Heart left ventricle (tissue), 13 donors: ENCODE measurements at regions not wholly inside any gene's neighbourhood (a gene's known extent, or its start where the extent isn't known, plus 50 kb on each side); places are given as distances from the start of the nearest gene placed in this dataset.
"Not testable (repeated sequence)": the region's sequence is repeated elsewhere in the genome, so short reads cannot be mapped to it uniquely, and the experiment has no call there.

ENCODE experiments used
- POLR2A ChIP-seq, 2 donors: fragments of 450-650 bp; IDR thresholded peaks; one replicate each; pipeline ENCODE4 v1.6.1; 2017; ENCODE audit warnings: antibody characterized with exemption in 2 of 2, mild to moderate bottlenecking in 2 of 2, moderate library complexity in 2 of 2
- TF ChIP-seq, protein P1 (sequence below), 12 donors: fragments of 200-600 bp; sonication (generic) in 4 of 12; IDR thresholded peaks; one replicate each; pipeline versions ENCODE4 v1.5.0 to v1.8.0; 2018 to 2022; ENCODE audit warnings: antibody characterized with exemption in 12 of 12, mild to moderate bottlenecking in 5 of 12
- donor health status: ischemic (EF 13 %, LVEDD 7.1; RV severe dilation, severe dysfunction).
- donor health status: DM: no; HTN: yes; CAD: no.
- donor health status: DM: no; HTN: no; CAD: no.
- donor health status: ischemic (EF 25% LVEDD 6.9; RV normal size, moderate dysfunction).
- donor health status: ischemic (EF 25% LVEDD 5.7; RV mildly dilated, moderate dysfunction).
- donor health status: ischemic (EF 35%, LVEDD 5.7; RV mildly dilated, moderate dysfunction).
- donor health status: nonischemic (EF 11% LVEDD 7.7; RV severe dilation, severe dysfunction).
- donor health status: DM: yes; HTN: yes; CAD: no.
- donor health status: PGD.
- donor health status: ischemic (EF 29% LVEDD 5.4; RV normal size, mild dysfunction).
- donor health status: nonischemic (EF 23%, LVEDD 6.1; RV moderate dilation, normal function).

GRCh38 chr2:139538332-139539020 lies 758.3 kb upstream of the NXPH2 start:
- TF ChIP-seq, protein P1, sequence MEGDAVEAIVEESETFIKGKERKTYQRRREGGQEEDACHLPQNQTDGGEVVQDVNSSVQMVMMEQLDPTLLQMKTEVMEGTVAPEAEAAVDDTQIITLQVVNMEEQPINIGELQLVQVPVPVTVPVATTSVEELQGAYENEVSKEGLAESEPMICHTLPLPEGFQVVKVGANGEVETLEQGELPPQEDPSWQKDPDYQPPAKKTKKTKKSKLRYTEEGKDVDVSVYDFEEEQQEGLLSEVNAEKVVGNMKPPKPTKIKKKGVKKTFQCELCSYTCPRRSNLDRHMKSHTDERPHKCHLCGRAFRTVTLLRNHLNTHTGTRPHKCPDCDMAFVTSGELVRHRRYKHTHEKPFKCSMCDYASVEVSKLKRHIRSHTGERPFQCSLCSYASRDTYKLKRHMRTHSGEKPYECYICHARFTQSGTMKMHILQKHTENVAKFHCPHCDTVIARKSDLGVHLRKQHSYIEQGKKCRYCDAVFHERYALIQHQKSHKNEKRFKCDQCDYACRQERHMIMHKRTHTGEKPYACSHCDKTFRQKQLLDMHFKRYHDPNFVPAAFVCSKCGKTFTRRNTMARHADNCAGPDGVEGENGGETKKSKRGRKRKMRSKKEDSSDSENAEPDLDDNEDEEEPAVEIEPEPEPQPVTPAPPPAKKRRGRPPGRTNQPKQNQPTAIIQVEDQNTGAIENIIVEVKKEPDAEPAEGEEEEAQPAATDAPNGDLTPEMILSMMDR (IDR thresholded peaks at IDR 0.05), result not testable (repeated sequence)
- TF ChIP-seq POLR2A (IDR thresholded peaks at IDR 0.05), result not testable (repeated sequence)
